HepG2 (cell line): ENCODE measurements at regions not wholly inside any gene's neighbourhood (a gene's known extent, or its start where the extent isn't known, plus 50 kb on each side); places are given as distances from the start of the nearest gene placed in this dataset.
A peak's percentile ranks its signal among the peaks of the same experiment; 100 is the strongest.

Source experiments
- ARID4A ChIP-seq: sonication (generic); formaldehyde crosslinking; IDR thresholded peaks from 2 replicates; pipeline ENCODE4 v1.5.0; 2020; ENCODE audit warnings: mild to moderate bottlenecking, missing genetic modification reagents, borderline replicate concordance
- CSRNP2 ChIP-seq: sonication (generic); formaldehyde crosslinking; conservative IDR thresholded peaks from 2 replicates; pipeline ENCODE4 v1.8.0; 2022; ENCODE audit warnings: low read depth, missing genetic modification reagents
- ESRRA ChIP-seq: sonication (generic); formaldehyde crosslinking; IDR thresholded peaks from 2 replicates; pipeline ENCODE4 v1.5.1; 2020; ENCODE audit warnings: mild to moderate bottlenecking, low read depth, missing genetic modification reagents
- GPBP1L1 ChIP-seq: sonication (generic); formaldehyde crosslinking; IDR thresholded peaks from 2 replicates; pipeline ENCODE4 v1.5.0; 2020; ENCODE audit warnings: mild to moderate bottlenecking, missing genetic modification reagents
- PRDM10 ChIP-seq: sonication (generic); formaldehyde crosslinking; IDR thresholded peaks from 2 replicates; pipeline ENCODE4 v1.4.0; 2020; ENCODE audit warnings: low read depth, missing genetic modification reagents
- RAD21 ChIP-seq: fragments of 450-650 bp; formaldehyde crosslinking; IDR thresholded peaks from 2 replicates; pipeline ENCODE4 v1.5.0; 2020; ENCODE audit warnings: mild to moderate bottlenecking
- SALL1 ChIP-seq: sonication (generic); formaldehyde crosslinking; IDR thresholded peaks from 2 replicates; pipeline ENCODE4 v1.8.0; 2022; ENCODE audit warnings: mild to moderate bottlenecking, missing genetic modification reagents
- THYN1 ChIP-seq: sonication (generic); formaldehyde crosslinking; IDR thresholded peaks from 2 replicates; pipeline ENCODE4 v1.8.1; 2023; ENCODE audit warnings: low read depth, mild to moderate bottlenecking, moderate library complexity, missing genetic modification reagents, borderline replicate concordance
- ZBTB20 ChIP-seq: sonication (generic); formaldehyde crosslinking; IDR thresholded peaks from 2 replicates; pipeline ENCODE4 v1.8.1; 2023; ENCODE audit warnings: missing genetic modification reagents, low read depth, mild to moderate bottlenecking, borderline replicate concordance
- ZNF20 ChIP-seq: sonication (generic); formaldehyde crosslinking; IDR thresholded peaks from 2 replicates; pipeline ENCODE4 v1.4.0; 2020; ENCODE audit warnings: mild to moderate bottlenecking, moderate library complexity, missing genetic modification reagents
- ZNF281 ChIP-seq: sonication (generic); formaldehyde crosslinking; IDR thresholded peaks from 2 replicates; pipeline ENCODE4 v1.4.0; 2020; ENCODE audit warnings: missing genetic modification reagents, borderline replicate concordance
- ZSCAN5A ChIP-seq: sonication (generic); formaldehyde crosslinking; IDR thresholded peaks from 2 replicates; pipeline ENCODE4 v1.8.0; 2022; ENCODE audit warnings: mild to moderate bottlenecking, missing genetic modification reagents, borderline replicate concordance

- no peak for TF ChIP-seq ARID4A
- TF ChIP-seq ZBTB20 (CRISPR knock-in tag), result no peak
- TF ChIP-seq THYN1 (CRISPR knock-in tag), result no peak
- TF ChIP-seq ZNF281 (CRISPR knock-in tag), result no peak
- TF ChIP-seq GPBP1L1, result no peak
- 0 out of 2 replicates have a peak, but pooled peaks have one; percentile 15 for TF ChIP-seq RAD21 (CRISPR knock-in tag)
- no peak for TF ChIP-seq ZSCAN5A
- no peak for TF ChIP-seq CSRNP2 (CRISPR knock-in tag)
- no peak for TF ChIP-seq PRDM10 (CRISPR knock-in tag)
- TF ChIP-seq SALL1 (CRISPR knock-in tag), result peak; percentile 30; the same call in 1 of the 2 replicates
- no peak for TF ChIP-seq ZNF20
- TF ChIP-seq ESRRA, result no peak
Measured at GRCh38 chr9:16133556-16134227, 580.8 kb downstream of the CCDC171 start (continued).
